Heart left ventricle (tissue), 16 donors: ENCODE measurements at regions not wholly inside any gene's neighbourhood (a gene's known extent, or its start where the extent isn't known, plus 50 kb on each side); places are given as distances from the start of the nearest gene placed in this dataset.

Source experiments
- ATAC-seq, 4 donors: fragments of 200-7000 bp; cut with Tn5 transposase; one replicate each; pipeline ENCODE4 v1.9.1; 2020 to 2022; ENCODE audit warnings: moderate library complexity in 4 of 4, mild to moderate bottlenecking in 3 of 4, moderate number of reproducible peaks in 1 of 4
- DNase-seq, 5 donors: peaks; one replicate each; pipeline ENCODE4 v3.0.0-alpha.2; 2020
- H3K27ac ChIP-seq, 12 donors: fragments of 200-600 bp; sonication (generic) in 4 of 12; one replicate each; pipeline versions ENCODE4 v1.5.0 to v1.8.0; 2016 to 2022; ENCODE audit warnings: mild to moderate bottlenecking in 2 of 12
- H3K27me3 ChIP-seq, 9 donors: fragments of 200-600 bp; sonication (generic) in 2 of 9; one replicate each; pipeline versions ENCODE4 v1.5.1 to v1.8.0; 2016 to 2022; ENCODE audit warnings: mild to moderate bottlenecking in 3 of 9
- H3K36me3 ChIP-seq, 9 donors: fragments of 200-600 bp; sonication (generic) in 2 of 9; one replicate each; pipeline versions ENCODE4 v1.5.0 to v1.8.0; 2018 to 2022; ENCODE audit warnings: mild to moderate bottlenecking in 2 of 9
- H3K4me1 ChIP-seq, 12 donors: fragments of 200-600 bp; sonication (generic) in 4 of 12; one replicate each; pipeline versions ENCODE4 v1.5.0 to v1.8.0; 2016 to 2022; ENCODE audit warnings: mild to moderate bottlenecking in 3 of 12
- H3K4me3 ChIP-seq, 12 donors: fragments of 200-600 bp; sonication (generic) in 4 of 12; one replicate each; pipeline versions ENCODE4 v1.5.0 to v1.8.0; 2017 to 2022; ENCODE audit warnings: mild to moderate bottlenecking in 9 of 12, moderate library complexity in 4 of 12
- H3K9me3 ChIP-seq, 12 donors: fragments of 200-600 bp; sonication (generic) in 4 of 12; one replicate each; pipeline versions ENCODE4 v1.5.0 to v1.8.0; 2016 to 2022; ENCODE audit warnings: mild to moderate bottlenecking in 1 of 12
- CTCF ChIP-seq, 12 donors: fragments of 200-600 bp; sonication (generic) in 4 of 12; IDR thresholded peaks; one replicate each; pipeline versions ENCODE4 v1.5.0 to v1.8.0; 2018 to 2022; ENCODE audit warnings: antibody characterized with exemption in 12 of 12, mild to moderate bottlenecking in 5 of 12
- POLR2A ChIP-seq, 2 donors: fragments of 450-650 bp; IDR thresholded peaks; one replicate each; pipeline ENCODE4 v1.6.1; 2017; ENCODE audit warnings: antibody characterized with exemption in 2 of 2, mild to moderate bottlenecking in 2 of 2, moderate library complexity in 2 of 2
- WGBS, 4 donors: extraction: QIAGEN DNeasy Blood & Tissue Kit in 2 of 4; methylation state at CpG; one replicate each; pipeline versions ENCODE4 v1.1.5 to v1.1.7; 2013 to 2018; 5-methylcytosine and 5-hydroxymethylcytosine counted together
- intact Hi-C, 10 donors: fragments of 100-400 bp; cut with DNase I; formaldehyde crosslinking; loops; one replicate each; pipeline versions ENCODE4 v1.11.1 to v1.14.2; 2022
- donor health status: ischemic (EF 13 %, LVEDD 7.1; RV severe dilation, severe dysfunction).
- donor health status: healthy with polysubstance abuse.
- donor health status: DM: no; HTN: yes; CAD: no.
- donor health status: DM: no; HTN: no; CAD: no.
- donor health status: ischemic (EF 25% LVEDD 6.9; RV normal size, moderate dysfunction).
- donor health status: ischemic (EF 25% LVEDD 5.7; RV mildly dilated, moderate dysfunction).
- donor health status: healthy.
- donor health status: DM: yes; HTN: yes; CAD: no.
- donor health status: ischemic (EF 35%, LVEDD 5.7; RV mildly dilated, moderate dysfunction).
- donor health status: nonischemic (EF 11% LVEDD 7.7; RV severe dilation, severe dysfunction).
- donor health status: DM: yes; HTN: yes; CAD: no.
- donor health status: PGD.
- donor health status: ischemic (EF 29% LVEDD 5.4; RV normal size, mild dysfunction).
- donor health status: nonischemic (EF 23%, LVEDD 6.1; RV moderate dilation, normal function).

GRCh38 chr20:53748821-53749421 lies 155.3 kb upstream of the ZNF217 start:
- no peak for TF ChIP-seq CTCF (IDR thresholded peaks at IDR 0.05)
- no peak for TF ChIP-seq POLR2A (IDR thresholded peaks at IDR 0.05)

GRCh38 chr20:53748176-53748575 lies 154.5 kb upstream of the ZNF217 start:
- TF ChIP-seq POLR2A (IDR thresholded peaks at IDR 0.05) (no peak), CTCF (IDR thresholded peaks at IDR 0.05) (no peak)
- 90 to 95% (median 90%) methylated on average over 2 of the region's 2 CpGs for WGBS, 4 donors
- intact Hi-C loops, result loop anchor here in 1 of 10 donors (5.0 kb wide), 1 partner anchor 166 kb away; no protein-coding TSS in a partner anchor

More at GRCh38 chr20:53748821-53749421, 155.3 kb upstream of the ZNF217 start:
- no peaks in the 10 kb centered on the region for H3K27me3 ChIP-seq
- H3K4me3 ChIP-seq, result no peak overlapping the region
- H3K9me3 ChIP-seq, result no peaks in the 10 kb centered on the region
- H3K36me3 ChIP-seq, result no peaks in the 10 kb centered on the region
- no peak for ATAC-seq
- intact Hi-C loops, result loop anchor here in 1 of 10 donors (5.0 kb wide), 1 partner anchor 167 kb away; no protein-coding TSS in a partner anchor
- 73 to 82% (median 77%) methylated on average over 6 of the region's 6 CpGs for WGBS, 4 donors
- H3K27ac ChIP-seq, result no peak overlapping the region
- peaks cover 0 to 17% (median 7%) of the 10 kb centered on the region in 12 donors for H3K4me1 ChIP-seq
- DNase-seq, result no peak

GRCh38 chr20:53743607-53744260 lies 150.1 kb upstream of the ZNF217 start:
- Histone ChIP-seq H3K4me3 (no peak overlapping the region), H3K27me3 (no peaks in the 10 kb centered on the region), H3K36me3 (no peaks in the 10 kb centered on the region), H3K4me1 (peaks cover 0 to 28% (median 11%) of the 10 kb centered on the region in 12 donors), H3K27ac (no peak overlapping the region), H3K9me3 (no peaks in the 10 kb centered on the region)
- no peak for DNase-seq
- WGBS, 4 donors, result 78 to 82% (median 79%) methylated on average over 11 to 12 of the region's 12 CpGs
- no peak for ATAC-seq
- TF ChIP-seq POLR2A (IDR thresholded peaks at IDR 0.05), result no peak
- intact Hi-C loops, result no loop called here

More at GRCh38 chr20:53748176-53748575, 154.5 kb upstream of the ZNF217 start:
- Histone ChIP-seq H3K9me3 (no peaks in the 10 kb centered on the region), H3K36me3 (no peaks in the 10 kb centered on the region), H3K27ac (no peak overlapping the region), H3K4me3 (no peak overlapping the region), H3K27me3 (no peaks in the 10 kb centered on the region), H3K4me1 (peaks cover 0 to 17% (median 7%) of the 10 kb centered on the region in 12 donors)
- DNase-seq (no peak), ATAC-seq (no peak)

GRCh38 chr20:53742685-53743081 lies 149.0 kb upstream of the ZNF217 start:
- Histone ChIP-seq H3K27me3 (no peaks in the 10 kb centered on the region), H3K36me3 (no peaks in the 10 kb centered on the region), H3K9me3 (no peaks in the 10 kb centered on the region), H3K4me3 (no peak overlapping the region), H3K27ac (no peak overlapping the region), H3K4me1 (peaks cover 3 to 39% (median 20%) of the 10 kb centered on the region in 12 donors)
- 94 to 98% (median 96%) methylated on average over 3 of the region's 3 CpGs for WGBS, 4 donors
- DNase-seq, result no peak
- ATAC-seq, result no peak
- TF ChIP-seq CTCF (IDR thresholded peaks at IDR 0.05), result no peak
- no peak for TF ChIP-seq POLR2A (IDR thresholded peaks at IDR 0.05)
- intact Hi-C loops, result no loop called here
